Adipocyte (in vitro differentiated cells): ENCODE measurements at regions not wholly inside any gene's neighbourhood (a gene's known extent, or its start where the extent isn't known, plus 50 kb on each side); places are given as distances from the start of the nearest gene placed in this dataset.

ENCODE experiments used
- DNase-seq: peaks from one replicate; pipeline ENCODE4 v3.0.0-alpha.2; 2015; ENCODE audit warnings: low read depth
- H3K27me3 ChIP-seq: replicated peaks from 2 replicates; pipeline ENCODE4 v1.7.0; 2013; ENCODE audit warnings: mild to moderate bottlenecking, low read length, moderate library complexity; ENCODE audit not compliant: control insufficient read depth, insufficient read depth
- H3K36me3 ChIP-seq: 2 replicates; pipeline ENCODE4 v1.7.0; 2013; ENCODE audit warnings: low read length, mild to moderate bottlenecking, moderate library complexity; ENCODE audit not compliant: control insufficient read depth, insufficient read depth, severe bottlenecking
- H3K4me1 ChIP-seq: 2 replicates; pipeline ENCODE4 v1.7.0; 2013; ENCODE audit warnings: mild to moderate bottlenecking, low read length, moderate library complexity; ENCODE audit not compliant: control insufficient read depth, insufficient read depth
- H3K4me3 ChIP-seq: 2 replicates; pipeline ENCODE4 v1.7.0; 2013; ENCODE audit warnings: mild to moderate bottlenecking, low read length, moderate library complexity
- H3K9ac ChIP-seq: 2 replicates; pipeline ENCODE4 v1.7.0; 2013; ENCODE audit warnings: mild to moderate bottlenecking, low read length, moderate library complexity
- H3K9me3 ChIP-seq: 2 replicates; pipeline ENCODE4 v1.7.0; 2013; ENCODE audit warnings: mild to moderate bottlenecking, low read length, moderate library complexity; ENCODE audit not compliant: control insufficient read depth

DNA sequence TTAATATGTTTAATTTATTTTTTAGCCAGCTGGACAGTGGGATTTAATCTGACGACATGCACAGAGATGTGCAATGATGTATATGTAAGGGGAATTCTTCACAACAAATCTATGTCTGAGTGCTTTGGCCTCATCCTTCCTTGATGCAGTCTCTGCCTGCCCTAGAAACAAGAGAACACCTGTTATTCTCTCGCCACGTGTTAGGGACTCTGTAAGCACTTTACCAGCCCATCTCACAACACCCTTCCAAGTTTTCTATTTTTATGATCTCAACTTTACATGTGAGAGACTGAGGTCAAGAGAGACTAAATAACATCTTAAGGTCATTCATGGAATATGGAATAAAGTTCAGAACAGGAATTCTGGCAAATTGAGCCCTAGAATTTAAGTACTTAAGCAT is 123.0 kb upstream of the GAS1 start:
- DNase-seq = no peak
- Histone ChIP-seq H3K27me3 (no peaks in the 10 kb centered on the region), H3K4me3 (no peak overlapping the region), H3K9me3 (no peaks in the 10 kb centered on the region), H3K9ac (no peak overlapping the region), H3K36me3 (no peaks in the 10 kb centered on the region), H3K4me1 (peaks cover 36% of the 10 kb centered on the region)

DNA sequence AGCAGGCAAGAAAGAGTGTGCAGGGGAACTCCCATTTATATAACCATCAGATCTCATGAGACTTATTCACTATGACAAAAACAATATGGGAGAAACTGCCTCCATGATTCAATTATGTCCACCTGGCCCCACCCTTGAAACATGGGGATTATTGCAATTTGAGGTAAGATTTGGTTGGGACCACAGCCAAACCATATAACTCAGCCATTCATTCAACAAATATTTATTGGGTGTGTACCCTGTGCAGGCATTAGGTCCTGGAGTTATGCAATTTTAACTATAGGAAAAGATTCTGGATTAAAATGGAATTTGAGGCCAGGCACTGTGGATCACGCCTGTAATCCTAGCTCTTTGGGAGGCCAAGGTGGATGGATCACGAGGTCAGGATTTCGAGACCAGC is 124.2 kb upstream of the GAS1 start:
- H3K36me3 ChIP-seq = no peaks in the 10 kb centered on the region
- H3K9ac ChIP-seq = no peak overlapping the region
- H3K4me1 ChIP-seq = peaks cover 25% of the 10 kb centered on the region
- H3K4me3 ChIP-seq = no peak overlapping the region
- H3K9me3 ChIP-seq = no peaks in the 10 kb centered on the region
- DNase-seq = peak; percentile 22
- no peaks in the 10 kb centered on the region for H3K27me3 ChIP-seq

DNA sequence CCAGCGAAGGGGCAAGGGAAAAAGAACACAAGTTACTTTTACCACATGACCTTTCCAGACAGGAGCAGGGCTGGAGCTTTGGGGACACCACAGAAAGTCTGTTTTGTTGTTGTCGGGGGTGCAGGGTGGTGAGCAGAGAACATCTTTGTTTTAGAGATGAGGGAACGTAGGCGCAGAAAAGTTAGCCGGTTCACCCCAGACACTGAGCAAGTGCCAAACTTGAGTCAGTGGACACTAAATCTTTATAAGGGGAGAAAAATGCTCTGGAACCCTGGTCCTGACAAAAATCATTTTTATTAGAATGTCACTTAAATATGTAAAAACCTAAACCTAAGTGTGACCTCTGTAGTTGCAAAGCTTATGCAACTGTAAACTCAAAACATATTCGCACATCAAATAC is 126.4 kb upstream of the GAS1 start:
- no peaks in the 10 kb centered on the region for H3K9me3 ChIP-seq
- no peak overlapping the region for H3K9ac ChIP-seq
- H3K4me3 ChIP-seq = no peak overlapping the region
- no peaks in the 10 kb centered on the region for H3K27me3 ChIP-seq
- DNase-seq = no peak
- H3K4me1 ChIP-seq = peaks cover 13% of the 10 kb centered on the region
- H3K36me3 ChIP-seq = no peaks in the 10 kb centered on the region

DNA sequence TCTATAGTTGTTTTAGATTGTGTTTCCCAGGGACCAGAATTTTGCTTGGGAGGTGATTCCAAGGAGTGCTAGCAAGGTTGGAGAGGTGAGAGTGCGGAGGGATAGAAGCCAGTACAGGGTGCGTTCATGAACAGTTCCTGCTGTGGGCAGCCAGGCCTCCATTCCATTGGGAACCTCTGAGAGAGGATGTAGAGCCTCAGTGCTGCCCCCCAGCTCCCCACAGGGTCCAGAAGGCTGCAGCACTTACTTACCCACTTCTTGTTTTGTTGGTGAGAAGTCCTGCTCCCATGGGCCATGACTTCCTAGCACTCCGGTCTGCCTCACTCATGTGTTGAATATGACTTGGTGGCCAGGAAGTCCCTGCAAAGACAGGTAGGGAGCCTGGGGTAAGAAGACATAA is 128.2 kb upstream of the GAS1 start:
- H3K27me3 ChIP-seq = no peaks in the 10 kb centered on the region
- H3K9me3 ChIP-seq = no peaks in the 10 kb centered on the region
- no peak for DNase-seq
- no peak overlapping the region for H3K4me3 ChIP-seq
- no peak overlapping the region for H3K9ac ChIP-seq
- no peaks in the 10 kb centered on the region for H3K36me3 ChIP-seq
- peaks cover 2% of the 10 kb centered on the region for H3K4me1 ChIP-seq

DNA sequence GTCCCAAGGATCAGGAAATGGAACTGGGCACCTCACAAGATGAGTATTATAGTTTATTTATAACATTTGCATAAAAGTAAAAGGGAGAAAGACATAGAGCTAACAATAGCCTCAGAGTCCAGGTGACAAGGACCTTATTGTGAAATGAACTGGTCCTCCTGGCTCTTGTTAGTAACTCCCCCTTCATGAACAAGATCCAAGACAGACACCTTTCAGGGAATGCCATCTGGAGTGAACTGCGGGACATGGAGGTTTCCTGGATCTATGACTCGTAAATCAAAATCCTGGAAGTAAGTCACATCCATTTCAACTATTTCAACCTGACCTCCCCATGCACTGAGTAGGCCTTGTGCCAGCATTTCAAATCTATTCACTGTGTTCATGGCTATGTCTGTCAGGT is 129.5 kb upstream of the GAS1 start:
- Histone ChIP-seq H3K27me3 (no peaks in the 10 kb centered on the region), H3K4me1 (peaks cover 15% of the 10 kb centered on the region), H3K9me3 (no peaks in the 10 kb centered on the region), H3K36me3 (no peaks in the 10 kb centered on the region), H3K4me3 (no peak overlapping the region), H3K9ac (no peak overlapping the region)
- DNase-seq = no peak

DNA sequence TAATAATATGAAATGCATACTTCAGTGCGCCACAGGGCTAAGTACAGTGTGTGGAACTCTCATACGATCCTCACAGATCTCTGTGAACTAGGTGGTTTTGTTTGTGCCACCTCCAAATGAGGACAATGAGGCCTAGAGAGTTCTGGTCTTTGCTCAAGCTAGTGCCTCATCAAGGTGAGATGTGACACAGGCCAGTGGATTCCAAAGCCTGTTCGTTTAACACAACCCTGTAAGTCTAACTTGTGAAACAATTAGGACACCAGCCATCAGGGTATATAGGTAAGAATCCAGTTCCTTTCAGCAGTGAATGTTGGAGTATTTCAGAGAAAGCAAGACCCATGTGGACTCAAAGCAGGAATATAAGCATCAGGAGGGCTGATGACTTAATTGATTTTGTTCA is 130.7 kb upstream of the GAS1 start:
- H3K4me1 ChIP-seq = peaks cover 17% of the 10 kb centered on the region
- no peaks in the 10 kb centered on the region for H3K9me3 ChIP-seq
- no peak for DNase-seq
- H3K36me3 ChIP-seq = no peaks in the 10 kb centered on the region
- H3K9ac ChIP-seq = no peak overlapping the region
- H3K27me3 ChIP-seq = no peaks in the 10 kb centered on the region
- H3K4me3 ChIP-seq = no peak overlapping the region

DNA sequence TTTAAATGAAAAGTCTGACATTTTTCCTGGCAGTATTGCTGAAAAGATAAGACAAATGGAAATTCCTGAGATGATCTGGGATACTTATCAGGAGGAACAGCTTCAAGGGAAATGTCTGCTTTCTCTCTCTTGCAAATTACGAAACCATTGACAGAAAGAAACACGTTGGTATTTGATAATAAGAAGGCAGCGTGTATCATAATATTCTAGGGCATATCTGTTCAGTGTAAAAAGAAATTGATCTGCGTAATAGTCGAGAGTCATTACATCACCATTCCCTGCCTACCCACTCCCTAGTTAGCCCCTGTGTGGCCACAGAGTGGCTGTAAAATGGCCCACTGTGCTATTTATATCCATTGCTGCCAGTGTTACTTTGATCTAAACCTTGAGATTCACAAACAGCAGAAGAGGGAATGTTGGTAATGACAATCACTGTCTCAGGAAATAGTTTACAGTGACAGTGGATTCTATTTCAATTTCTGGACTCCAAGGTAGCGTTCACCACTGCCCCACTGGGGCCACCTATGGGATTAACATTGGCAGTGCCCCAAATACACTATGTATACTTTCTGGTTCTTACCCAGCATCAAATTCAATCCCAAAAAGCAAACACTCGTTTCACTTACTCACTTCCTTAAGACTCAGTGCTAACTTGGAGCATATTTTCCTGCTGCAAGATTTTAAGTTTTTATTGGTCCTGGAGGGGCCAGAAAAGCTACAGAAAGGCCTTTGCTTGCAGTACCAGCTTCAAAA is 133.4 kb upstream of the GAS1 start:
- Histone ChIP-seq H3K4me1 (peaks cover 17% of the 10 kb centered on the region), H3K9ac (no peak overlapping the region), H3K27me3 (no peaks in the 10 kb centered on the region), H3K4me3 (no peak overlapping the region), H3K36me3 (no peaks in the 10 kb centered on the region), H3K9me3 (no peaks in the 10 kb centered on the region)
- peak; percentile 28 for DNase-seq

DNA sequence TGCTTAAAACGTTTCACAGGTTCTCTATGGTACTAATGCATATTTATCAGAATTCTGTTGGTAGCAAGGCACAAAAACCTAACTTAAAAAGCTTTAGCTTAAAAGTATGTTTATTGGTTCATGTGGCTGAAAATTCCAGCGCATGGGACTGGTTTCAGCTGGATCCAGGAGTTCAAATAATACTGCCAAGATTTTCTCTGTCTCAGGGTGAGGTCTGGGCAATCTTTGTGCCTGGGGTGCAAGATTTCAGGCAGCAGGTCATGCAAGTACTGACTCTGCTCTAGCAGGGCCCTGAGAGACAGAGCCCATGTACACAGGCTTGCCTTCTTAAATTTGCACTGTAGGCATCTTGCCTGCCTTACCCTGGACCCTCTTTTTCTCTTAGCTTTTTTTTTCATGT is 134.2 kb upstream of the GAS1 start:
- no peak for DNase-seq
- no peak overlapping the region for H3K9ac ChIP-seq
- no peaks in the 10 kb centered on the region for H3K9me3 ChIP-seq
- no peaks in the 10 kb centered on the region for H3K36me3 ChIP-seq
- peaks cover 17% of the 10 kb centered on the region for H3K4me1 ChIP-seq
- no peaks in the 10 kb centered on the region for H3K27me3 ChIP-seq
- no peak overlapping the region for H3K4me3 ChIP-seq

DNA sequence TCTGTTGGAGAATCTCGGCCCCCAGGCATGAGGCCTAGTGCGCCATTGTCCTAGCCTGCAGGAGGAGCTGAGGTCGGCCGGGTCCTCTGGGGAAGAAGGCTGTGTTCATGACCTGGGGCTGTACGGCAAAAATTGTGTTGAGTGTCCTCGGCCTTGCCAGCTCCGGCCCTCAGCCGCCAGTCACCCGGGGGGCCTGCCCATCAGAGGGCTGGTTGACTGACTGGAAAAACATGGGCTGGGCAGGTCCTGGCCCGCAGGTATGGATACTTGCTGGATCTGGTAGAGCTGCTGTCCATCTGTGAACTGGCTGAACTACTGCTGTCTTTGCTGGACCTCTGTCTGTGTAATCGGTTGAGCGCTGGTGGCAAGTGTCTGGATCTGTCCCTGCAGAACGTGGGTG is 136.7 kb upstream of the GAS1 start:
- peaks cover 17% of the 10 kb centered on the region for H3K4me1 ChIP-seq

DNA sequence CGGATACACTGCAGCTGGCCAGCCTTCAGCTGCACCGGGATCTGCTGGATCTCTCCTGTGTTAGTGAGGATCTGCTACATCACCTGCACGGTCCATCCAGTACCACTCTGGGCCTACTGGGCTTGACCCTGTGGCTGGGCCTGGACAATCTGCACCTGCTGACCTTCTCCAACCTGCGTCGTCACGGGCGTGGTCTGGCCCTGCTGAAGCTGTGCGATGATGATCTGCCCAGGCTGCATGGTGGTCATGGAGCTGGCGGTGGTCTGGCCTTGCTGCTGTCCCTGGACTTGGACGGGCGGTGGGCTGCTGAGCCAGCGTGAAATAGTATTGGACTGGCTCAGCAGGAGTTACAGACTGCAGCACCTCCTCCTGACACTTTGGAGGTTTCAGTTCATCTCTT is 137.1 kb upstream of the GAS1 start:
- no peak for DNase-seq
- H3K4me1 ChIP-seq = peaks cover 17% of the 10 kb centered on the region

More for the DNA sequence above, 136.7 kb upstream of the GAS1 start:
- Histone ChIP-seq H3K27me3 (no peaks in the 10 kb centered on the region), H3K9ac (no peak overlapping the region), H3K36me3 (no peaks in the 10 kb centered on the region), H3K4me3 (no peak overlapping the region), H3K9me3 (peaks cover 6% of the 10 kb centered on the region)
- no peak for DNase-seq

DNA sequence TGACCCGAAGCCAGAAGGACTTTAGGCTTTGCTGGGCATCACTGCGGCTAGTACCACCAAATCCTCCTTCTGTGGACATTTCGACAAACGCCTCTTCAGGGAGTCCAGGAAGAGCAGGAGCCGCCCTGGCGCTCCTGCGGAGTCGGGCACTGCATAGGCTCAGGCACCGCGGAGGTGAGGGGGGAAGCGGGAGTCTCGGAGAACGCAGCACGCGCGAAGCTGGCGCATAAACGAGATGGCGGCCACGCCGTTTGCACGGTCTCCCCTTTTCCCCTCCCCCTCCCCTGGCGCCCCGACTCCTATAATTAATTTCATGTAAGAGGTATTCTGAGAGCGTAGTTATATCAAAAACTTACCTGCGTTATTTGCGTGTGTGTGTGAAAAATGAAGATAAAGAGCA is 137.8 kb upstream of the GAS1 start:
- Histone ChIP-seq H3K36me3 (no peaks in the 10 kb centered on the region), H3K27me3 (no peaks in the 10 kb centered on the region), H3K4me3 (no peak overlapping the region), H3K9me3 (peaks cover 6% of the 10 kb centered on the region), H3K9ac (no peak overlapping the region), H3K4me1 (peaks cover 17% of the 10 kb centered on the region)
- DNase-seq = no peak

More for the DNA sequence above, 137.1 kb upstream of the GAS1 start:
- no peaks in the 10 kb centered on the region for H3K36me3 ChIP-seq
- H3K27me3 ChIP-seq = no peaks in the 10 kb centered on the region
- no peak overlapping the region for H3K4me3 ChIP-seq
- H3K9ac ChIP-seq = no peak overlapping the region
- peaks cover 6% of the 10 kb centered on the region for H3K9me3 ChIP-seq

DNA sequence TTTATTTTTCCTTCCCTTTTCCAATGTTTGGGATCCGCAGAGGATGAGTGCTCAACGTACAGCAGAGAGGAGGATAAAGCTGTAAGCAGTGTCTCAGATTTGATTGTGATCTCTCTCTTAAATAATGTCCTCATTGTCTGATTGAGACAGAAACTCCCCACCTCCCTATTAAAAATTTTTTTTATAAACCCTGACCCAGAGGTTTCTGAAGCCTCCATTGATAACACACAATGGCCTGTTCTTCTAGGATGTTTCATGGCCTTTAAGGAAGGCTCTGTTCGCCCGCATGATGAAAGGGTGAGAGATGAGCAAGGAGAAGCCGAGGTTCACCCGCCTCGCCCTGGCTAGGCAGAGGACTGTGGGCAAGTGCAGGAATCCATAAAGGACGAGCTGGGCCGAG is 138.2 kb upstream of the GAS1 start:
- no peak for DNase-seq
- no peaks in the 10 kb centered on the region for H3K36me3 ChIP-seq
- peaks cover 15% of the 10 kb centered on the region for H3K4me1 ChIP-seq
- no peak overlapping the region for H3K4me3 ChIP-seq
- H3K27me3 ChIP-seq = no peaks in the 10 kb centered on the region
- peaks cover 6% of the 10 kb centered on the region for H3K9me3 ChIP-seq
- H3K9ac ChIP-seq = no peak overlapping the region
